Stimulated activated CD8-positive, alpha-beta memory T cell treated with anti-CD3 and anti-CD28 coated beads, Interleukin-4, amount 100 ng/mL, for 24 hours (primary cell): ENCODE measurements at regions not wholly inside any gene's neighbourhood (a gene's known extent, or its start where the extent isn't known, plus 50 kb on each side); places are given as distances from the start of the nearest gene placed in this dataset.
"Not testable (repeated sequence)": the region's sequence is repeated elsewhere in the genome, so short reads cannot be mapped to it uniquely, and the experiment has no call there.

ENCODE experiments used
- DNase-seq: peaks from one replicate; pipeline ENCODE4 v3.0.0-alpha.2; 2020; ENCODE audit warnings: low read depth

DNA sequence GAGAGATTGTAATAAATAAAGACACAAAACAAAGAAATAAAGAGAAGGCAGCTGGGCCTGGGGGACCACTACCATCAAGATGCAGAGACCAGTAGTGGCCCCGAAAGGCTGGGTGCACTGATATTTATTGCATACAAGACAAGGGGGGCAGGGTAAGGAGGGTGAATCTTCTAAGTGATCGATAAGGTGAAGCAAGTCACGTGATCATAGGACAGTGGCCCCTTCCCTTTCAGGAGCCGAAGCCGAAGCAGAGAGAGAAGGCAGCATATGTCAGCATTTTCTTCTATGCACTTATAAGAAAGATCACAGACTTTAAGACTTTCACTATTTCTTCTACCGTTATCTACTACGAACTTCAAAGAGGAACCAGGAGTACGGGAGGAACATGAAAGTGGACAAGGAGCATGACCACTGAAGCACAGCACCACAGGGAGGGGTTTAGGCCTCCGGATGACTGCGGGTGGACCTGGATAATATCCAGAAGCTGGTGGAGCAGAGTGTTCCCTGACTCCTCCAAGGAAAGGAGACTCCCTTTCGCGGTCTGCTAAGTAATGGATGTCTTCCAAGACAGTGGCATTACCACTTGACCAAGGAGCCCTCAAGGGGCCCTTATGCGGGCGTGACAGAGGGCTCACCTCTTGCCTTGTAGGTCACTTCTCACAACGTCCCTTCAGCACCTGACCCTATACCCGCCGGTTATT lies 126.4 kb downstream of the RBM46 start:
- not testable (repeated sequence) for DNase-seq

DNA sequence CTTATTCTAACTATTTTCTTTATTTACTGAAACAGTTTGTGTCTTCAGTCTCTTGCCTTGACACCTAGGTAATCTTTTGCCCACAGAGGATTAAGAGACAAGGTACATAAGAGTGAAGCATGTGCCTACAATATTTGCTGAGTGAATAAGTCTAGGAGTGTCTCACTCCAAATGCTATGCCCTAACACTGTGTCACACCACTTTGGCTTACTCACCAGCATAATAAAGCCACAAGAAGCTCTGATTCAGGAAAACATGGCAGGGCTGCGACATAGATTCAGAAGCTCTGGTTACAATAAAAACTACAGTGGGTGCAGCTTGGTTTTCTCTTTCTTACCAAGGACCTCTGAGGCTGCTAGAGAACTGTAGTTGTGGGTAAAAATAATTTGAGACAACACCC lies 127.1 kb downstream of the RBM46 start:
- no peak for DNase-seq

DNA sequence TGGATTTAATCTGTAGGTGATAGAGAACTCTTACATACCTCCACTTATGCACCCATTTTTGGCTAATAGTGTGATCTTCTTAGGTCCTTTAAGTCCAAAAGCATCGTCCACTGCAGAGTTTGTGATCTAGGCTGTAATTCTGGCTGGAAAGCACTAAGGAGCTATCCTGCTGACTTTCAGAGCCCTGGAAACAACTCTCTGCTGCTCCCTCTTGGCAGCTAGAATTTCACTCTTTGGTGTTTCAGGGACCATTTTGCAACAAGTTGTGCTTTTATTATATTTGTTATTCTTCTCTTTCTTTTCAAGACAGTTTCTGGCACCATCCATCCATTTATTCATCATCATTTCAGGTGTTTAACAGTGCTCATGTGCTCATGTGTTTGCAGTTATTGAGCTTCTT lies 130.0 kb downstream of the RBM46 start:
- no peak for DNase-seq

DNA sequence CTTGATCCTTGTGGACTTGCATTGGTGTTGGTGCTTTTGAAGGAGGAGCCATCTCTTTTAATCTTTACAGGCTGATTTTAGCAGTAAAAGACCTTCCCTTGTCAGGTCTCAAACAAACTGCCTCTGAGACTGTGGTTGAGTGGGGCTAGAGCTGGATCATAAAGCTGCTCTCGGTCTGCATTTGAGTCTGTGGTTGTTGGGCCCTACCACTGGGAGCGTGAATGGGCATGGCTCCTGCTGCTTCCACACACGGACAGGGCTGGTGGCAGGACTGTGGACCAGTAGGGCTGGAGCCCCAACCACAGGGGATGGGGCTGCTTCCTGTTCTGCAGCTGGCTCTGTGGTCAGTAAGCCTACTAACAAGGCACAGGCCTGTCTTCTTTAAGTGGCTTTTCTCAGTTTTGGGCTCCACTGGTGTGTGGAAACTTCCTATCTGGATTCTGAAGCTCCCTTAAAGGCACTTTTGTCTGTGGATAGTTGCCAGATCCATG lies 130.6 kb downstream of the RBM46 start:
- DNase-seq = no peak

DNA sequence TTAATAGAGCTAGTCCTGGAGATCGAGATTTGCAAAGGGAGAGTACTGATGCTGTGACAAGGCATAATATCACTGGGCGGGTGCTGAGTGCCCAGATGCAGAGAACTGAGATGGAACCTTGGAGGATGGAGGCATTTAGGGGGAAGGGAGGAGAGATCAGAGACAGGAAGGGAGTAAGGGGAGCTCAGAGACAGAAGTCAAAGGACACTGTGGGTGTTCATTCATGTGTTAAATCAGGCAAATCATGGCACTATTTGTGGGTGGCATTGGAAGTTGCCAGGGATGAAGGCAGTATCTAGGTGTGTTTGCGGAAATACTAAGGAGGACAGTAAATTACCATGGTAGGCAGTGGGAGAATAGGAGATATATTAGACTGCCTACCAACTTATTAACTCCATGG lies 135.0 kb downstream of the RBM46 start:
- DNase-seq = no peak

DNA sequence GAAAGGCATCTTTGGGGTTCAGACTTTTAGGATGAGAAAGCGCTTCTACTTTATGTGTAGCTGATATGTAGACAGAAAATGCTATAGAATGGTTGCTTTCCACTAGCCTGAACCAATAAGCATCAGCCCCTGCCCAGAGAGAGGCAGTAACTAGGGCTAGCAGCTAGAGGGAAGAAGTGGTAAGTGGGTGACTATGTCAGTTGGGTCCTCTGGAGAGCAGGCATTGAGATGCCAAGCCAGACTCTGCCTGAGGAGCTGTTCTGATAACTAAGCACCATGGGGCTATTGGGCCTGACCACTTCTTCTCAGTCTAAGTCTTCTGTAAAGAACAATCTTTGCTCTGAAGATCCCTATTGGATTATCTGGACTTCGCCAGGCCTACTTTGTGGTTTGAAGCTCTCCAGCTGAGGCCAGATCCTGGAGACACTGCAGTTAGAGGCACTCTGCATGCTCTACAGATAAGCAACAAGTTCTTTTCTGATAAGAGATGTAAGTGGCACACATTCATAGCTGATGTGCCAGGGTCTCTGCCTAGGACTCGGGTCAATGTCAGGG lies 146.1 kb downstream of the RBM46 start:
- DNase-seq = no peak

DNA sequence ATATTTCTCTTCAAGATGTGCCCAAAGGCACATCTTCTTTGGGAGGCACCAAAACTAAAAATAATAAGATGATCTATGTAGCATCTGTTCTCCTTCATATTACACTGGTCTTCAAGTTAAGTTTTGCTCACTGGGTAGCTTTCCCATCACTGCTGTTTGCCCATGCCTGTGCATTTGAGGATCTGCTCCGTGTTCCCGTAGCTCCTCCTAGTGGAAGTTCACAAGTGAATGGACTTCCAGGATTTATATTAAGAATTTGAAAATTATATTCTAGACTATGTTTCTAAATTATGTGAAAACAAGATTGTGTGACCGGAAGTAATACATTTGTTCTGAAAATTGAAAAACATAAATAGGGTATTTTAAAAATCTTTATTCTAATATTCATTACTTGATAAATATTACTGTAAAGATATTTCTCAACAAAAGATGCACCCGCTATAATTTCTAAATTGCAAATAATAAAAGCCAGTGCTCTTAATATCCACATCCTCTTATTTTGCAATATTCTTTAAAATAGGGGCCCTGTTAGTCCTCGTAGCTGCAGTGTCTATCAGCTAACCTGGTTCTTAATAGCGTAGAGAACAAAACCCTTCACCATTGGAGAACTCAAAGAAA lies 147.7 kb downstream of the RBM46 start:
- no peak for DNase-seq

DNA sequence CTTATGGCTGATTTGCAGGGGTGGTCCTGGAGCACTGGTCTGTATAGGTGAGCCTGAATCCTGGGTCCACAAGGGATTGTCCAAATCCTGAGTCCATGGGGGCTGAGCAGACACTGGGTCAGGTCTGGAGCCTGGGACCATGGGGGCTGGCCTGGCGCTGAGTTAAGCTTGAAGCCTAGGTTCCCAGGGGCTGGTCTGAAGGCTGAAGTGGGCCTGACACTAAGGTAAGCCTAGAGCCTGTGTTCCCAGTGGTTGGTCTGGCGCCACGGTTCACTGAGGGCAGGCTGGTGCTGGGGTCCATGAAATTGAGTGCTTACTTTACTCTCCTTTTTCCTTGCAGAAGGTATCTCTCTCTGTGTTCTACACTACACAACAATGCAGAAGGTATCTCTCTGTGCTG lies 155.8 kb downstream of the RBM46 start:
- DNase-seq = no peak

DNA sequence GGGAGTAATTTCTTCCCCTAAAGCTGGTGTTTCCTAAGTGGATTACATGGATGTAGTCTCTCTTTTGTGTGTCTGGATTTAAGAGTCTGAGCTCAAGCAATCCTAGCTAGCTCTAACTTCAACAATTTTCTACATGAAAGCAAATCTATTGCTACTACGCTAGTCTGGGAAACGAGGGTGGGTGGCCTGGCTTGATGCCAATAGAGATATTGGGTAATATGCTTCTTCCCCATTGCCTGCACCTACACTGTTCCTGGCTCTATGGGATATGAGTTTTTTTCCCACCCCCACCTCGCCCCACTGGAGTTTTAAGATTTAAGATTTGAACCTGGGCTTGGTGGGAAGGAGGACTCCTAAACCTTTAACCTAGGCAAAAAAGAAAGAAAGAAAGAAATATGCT lies 158.8 kb downstream of the RBM46 start:
- no peak for DNase-seq

DNA sequence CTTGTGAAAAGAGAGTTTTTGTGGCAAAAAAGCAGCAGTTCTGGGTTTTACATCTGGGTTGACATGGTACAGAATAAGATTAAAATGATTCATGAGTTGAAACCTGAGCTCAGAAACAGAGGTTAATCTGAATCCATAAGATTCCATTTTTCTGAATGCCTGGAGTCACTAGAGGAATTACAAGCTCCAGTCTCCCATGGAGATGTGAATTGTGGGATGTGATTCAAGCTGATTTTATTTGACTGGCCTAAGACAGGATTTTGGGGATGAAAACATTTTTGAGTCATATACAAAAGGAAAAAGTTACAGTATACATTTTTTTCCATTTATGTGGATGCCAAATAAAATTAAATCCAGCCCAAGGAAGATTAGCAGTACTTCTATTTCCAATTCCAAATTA lies 161.1 kb downstream of the RBM46 start:
- DNase-seq = no peak

DNA sequence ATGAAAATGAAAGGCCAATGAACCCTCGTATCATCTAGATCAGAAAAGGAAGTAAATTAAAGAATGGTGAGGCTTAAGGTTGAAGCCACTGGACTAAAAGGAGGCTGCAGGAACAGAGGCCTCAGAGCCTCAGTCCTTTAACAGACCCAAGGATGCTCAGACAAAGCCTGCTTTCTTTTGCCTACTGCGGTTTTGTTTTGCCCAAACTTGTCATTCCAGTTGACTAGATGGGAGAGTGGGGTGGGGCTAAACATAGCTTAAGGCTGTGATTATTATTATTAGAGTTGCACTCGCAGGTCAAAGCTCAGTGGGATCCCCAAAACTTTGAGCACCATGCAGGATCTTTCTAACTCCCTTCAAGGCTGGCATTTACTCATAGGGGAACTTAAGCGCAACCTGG lies 163.9 kb downstream of the RBM46 start:
- no peak for DNase-seq

DNA sequence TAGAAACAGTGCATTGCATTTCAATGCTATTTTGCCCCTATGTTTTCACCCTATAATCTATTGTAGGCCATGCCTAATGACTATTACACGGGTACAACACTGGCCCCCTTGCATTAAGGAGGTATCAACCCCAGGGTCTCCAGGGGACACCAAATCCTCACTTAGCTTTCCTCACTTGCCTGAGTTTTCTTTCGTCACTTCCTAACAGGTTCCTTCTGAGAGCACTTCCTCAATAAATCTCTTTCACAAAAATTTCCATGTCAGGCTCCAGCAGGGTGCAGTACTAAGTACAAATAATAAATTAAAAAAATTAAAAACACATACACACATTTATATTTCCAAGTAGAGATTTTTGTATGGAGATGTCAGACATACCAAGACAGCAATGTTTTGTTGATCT lies 165.0 kb downstream of the RBM46 start:
- no peak for DNase-seq

DNA sequence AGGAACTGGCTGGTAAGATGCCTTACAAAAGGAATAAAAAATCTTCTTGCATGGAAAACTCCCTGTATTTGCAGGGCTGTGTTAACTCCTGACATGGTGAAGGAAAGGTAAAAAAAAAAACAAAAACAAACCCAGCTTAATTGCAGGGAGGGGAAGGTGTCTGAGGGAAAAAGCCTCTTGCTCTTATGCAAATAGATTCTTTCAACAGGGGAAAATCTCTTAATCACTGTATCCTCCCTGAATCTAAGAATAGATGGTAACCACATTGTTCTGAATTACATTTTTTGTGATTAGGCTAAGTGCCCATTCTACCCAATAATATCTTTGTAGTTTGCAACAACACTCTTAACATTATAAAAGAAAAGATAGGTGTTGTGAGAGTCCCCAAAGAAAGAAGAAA lies 172.6 kb downstream of the RBM46 start:
- no peak for DNase-seq

DNA sequence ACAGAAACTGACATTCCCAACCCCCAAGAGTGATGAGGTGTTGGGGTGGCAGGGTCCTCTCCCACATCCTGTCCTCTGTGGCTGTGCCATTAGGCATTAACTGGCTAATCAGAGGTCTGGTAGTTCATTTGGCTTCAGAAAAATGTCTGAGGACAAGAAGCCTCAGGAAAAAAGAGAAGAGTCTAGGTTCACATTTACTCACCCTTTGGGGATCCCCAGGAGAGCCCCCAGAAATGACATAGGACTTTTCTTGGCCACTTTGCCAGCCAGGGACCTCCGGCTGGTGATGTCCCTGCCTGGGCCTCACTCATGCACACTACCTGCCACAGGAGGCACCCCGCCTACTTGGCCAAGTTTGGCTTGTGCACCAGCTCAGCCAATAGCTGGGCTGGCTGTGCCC lies 173.0 kb downstream of the RBM46 start:
- no peak for DNase-seq

DNA sequence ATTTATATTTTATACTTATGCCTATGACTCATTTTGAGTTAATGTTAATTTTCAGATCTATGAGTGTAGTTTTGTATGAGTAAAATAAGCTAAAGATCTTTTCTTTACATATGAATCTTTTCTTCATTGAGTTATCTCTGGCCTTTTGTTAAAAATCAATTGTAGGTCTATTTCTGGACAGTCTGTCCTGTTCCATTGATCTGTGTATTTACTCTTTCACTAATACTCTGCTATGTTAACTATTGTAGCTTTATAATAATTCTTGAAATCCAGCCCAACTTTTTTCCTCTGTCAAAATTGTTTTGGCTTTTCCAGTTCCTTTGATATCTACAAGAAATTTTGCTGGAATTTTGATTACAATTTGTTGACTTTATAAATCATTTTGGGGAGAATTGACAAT lies 177.0 kb downstream of the RBM46 start:
- no peak for DNase-seq

DNA sequence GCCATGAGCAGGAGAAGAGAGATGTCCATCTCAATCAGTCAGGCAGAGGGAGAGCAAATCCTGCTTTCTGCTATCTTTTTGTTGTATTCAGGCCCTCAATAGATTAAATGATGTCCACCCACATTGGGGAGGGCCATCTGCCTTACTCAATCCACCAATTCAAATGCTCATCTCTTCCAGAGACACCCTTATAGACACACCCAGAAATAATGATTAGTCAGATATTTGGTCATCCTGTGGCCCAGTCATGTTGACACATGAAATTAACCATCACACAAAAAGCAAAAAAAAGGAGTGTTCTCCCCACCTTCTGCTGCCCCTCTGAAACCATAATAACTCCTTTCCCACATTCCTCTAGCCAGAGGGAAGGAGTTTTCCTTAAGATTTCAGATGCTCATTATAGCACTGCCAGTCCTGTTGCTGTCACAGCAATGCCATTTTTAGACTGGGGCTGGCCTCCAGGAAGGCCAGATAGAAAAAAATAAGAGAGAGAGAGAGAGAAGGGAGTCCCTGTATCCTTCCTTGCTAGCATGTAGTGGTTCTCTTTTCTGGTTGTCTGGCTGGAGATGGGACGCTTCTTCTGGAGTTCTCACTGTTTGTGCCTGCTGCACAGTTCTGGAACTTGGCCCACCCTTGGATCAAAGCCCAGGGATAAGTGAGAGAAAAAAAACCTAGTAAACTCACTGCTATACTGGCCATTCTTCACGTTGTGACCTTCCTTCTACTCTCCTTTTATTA lies 177.7 kb downstream of the RBM46 start:
- DNase-seq = no peak

DNA sequence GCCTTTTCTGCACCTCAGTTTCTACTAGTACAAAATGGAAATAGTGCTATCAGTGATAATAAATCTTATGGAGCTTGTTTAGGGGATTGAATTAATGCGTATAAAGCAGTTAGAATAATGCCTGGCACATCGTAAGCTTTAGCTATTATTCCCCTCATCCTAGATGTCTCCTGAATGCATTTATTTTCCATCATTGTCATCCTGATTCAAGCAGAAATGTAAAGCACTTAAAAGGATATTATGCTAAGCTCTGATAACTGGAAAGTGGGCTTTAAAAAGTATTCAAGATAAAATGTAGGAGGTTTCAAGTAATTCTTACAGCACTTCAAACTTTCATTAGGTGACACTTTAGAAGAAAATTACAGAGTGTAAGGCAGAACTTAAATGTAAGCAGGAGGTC lies 178.7 kb downstream of the RBM46 start:
- no peak for DNase-seq

DNA sequence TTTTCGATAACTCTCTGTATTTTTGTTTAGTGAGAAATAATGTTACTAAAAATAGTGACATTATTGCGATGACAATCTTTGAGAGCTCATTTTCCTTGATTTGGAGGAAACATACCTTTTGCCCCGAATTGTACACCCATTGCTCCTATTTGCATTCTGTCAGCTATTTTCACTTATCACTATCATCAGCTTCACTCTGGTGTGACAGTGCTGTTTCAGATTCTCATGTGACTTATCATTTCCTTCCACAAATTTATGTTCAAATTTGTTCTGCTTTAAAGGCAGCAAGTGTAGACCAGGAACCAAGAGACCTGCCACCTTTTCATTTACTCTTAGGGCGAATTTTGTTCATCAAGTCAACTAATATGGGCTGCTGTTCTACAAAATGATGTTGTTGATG lies 179.4 kb downstream of the RBM46 start:
- no peak for DNase-seq

DNA sequence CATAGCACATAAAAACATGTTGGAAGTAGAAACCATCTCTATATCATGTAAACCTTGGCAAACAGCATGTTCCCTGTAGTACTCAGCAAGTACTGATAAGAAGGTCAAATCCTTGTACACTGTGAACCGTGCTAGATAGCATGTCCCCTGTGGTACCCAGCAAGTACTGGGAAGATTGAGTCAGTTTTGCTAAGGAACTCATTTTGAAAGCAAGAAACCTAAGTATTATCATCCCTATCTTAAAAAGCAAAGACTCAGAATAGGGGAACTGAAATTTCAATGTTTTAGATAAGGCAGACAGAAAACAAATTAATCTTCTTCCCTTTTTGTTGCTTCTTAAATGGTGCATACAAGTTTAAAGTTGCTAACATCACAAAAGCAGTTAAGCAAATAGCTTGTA lies 180.2 kb downstream of the RBM46 start:
- no peak for DNase-seq

DNA sequence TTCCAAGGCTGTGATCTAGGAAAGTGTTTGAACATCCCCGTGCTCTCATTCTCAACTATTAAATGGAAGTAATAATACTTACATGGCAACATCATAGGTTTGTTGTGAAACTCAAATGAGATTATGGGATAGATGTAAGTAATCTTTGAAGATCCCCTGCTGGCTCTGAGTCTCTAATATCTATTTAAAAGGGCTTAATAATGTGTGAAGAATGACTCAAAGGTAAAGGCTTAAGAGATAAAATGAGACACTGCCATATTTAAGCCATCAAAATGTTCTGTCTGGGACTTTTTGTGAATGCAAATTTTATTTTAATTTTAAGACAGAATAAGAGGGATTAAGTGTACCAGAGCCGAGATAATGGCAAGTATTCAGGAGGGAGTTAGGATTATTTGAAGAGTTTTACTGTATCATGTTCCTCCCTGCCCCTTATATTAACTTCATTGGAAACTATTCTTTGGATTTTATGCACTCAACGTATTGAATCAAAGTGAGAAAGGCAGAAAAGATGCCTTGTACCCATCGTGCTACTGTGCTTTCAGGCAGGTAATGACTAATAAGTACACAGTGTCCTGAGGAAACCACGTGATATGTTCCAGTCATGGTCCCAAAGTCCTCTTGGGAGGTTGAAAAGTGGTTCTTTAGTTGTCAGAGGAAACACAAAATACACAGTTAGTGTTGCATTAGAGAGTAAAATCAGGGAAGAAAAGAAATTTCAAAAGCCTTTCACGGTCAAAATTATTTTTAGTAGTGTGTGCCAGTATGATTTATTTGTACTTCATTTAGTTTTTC lies 192.4 kb downstream of the RBM46 start:
- no peak for DNase-seq

DNA sequence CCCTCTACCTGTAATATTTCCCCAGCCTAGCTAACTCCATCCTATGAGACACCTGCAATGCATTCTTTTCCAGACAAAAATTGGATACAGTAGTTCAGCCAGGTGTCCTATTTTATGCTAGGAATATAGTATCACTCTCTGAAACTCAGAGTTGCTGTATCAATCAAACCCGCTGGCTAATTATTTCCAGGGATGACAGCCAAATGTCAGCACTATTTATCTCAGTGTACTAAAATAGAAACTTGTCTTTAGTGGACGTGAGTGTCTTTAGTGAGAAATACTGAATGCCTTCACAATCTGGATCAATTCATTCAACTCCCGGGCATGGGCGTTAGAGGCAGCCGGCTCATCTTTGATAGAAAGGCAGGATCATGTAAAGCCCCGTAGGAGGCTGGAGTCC lies 196.2 kb downstream of the RBM46 start:
- no peak for DNase-seq
